Esophagus squamous epithelium (tissue), 4 donors: ENCODE measurements at regions not wholly inside any gene's neighbourhood (a gene's known extent, or its start where the extent isn't known, plus 50 kb on each side); places are given as distances from the start of the nearest gene placed in this dataset.

ENCODE experiments used
- CTCF ChIP-seq, 6 experiments: fragments of 450-650 bp in 4 of 6; fragments of 200-600 bp in 2 of 6; sonication (generic) in 2 of 6; IDR thresholded peaks; one replicate each; pipeline ENCODE4 v1.5.1; 2016 to 2019; ENCODE audit warnings: antibody characterized with exemption in 6 of 6, mild to moderate bottlenecking in 4 of 6, moderate library complexity in 4 of 6
- POLR2A ChIP-seq, 4 donors: fragments of 450-650 bp; IDR thresholded peaks; one replicate each; pipeline ENCODE4 v1.6.1; 2017; ENCODE audit warnings: antibody characterized with exemption in 4 of 4, mild to moderate bottlenecking in 4 of 4, moderate library complexity in 3 of 4

GRCh38 chr13:50511877-50512341 is 331.6 kb downstream of the DLEU7 start:
- no peak for TF ChIP-seq CTCF (IDR thresholded peaks at IDR 0.05)
- no peak for TF ChIP-seq POLR2A (IDR thresholded peaks at IDR 0.05)
